Tibial artery (tissue), 4 donors: ENCODE measurements at regions not wholly inside any gene's neighbourhood (a gene's known extent, or its start where the extent isn't known, plus 50 kb on each side); places are given as distances from the start of the nearest gene placed in this dataset.
"Not testable (repeated sequence)": the region's sequence is repeated elsewhere in the genome, so short reads cannot be mapped to it uniquely, and the experiment has no call there.

ENCODE experiments used
- DNase-seq, 2 donors: peaks; one replicate each; pipeline ENCODE4 v3.0.0-alpha.2; 2019
- H3K27ac ChIP-seq, 2 donors: fragments of 200-600 bp; sonication (generic) in 1 of 2; 1 replicate in 1 of 2; 2 replicates in 1 of 2; pipeline ENCODE4 v1.5.1; 2018 to 2019; ENCODE audit warnings: mild to moderate bottlenecking in 1 of 2
- H3K27me3 ChIP-seq, 2 donors: fragments of 200-600 bp; sonication (generic) in 1 of 2; one replicate each; pipeline versions ENCODE4 v1.5.1 to v1.6.0; 2016 to 2019
- H3K36me3 ChIP-seq, 3 donors: fragments of 200-600 bp; sonication (generic) in 2 of 3; one replicate each; pipeline ENCODE4 v1.5.1; 2016 to 2019; ENCODE audit warnings: mild to moderate bottlenecking in 2 of 3
- H3K4me1 ChIP-seq, 4 donors: fragments of 200-600 bp; sonication (generic) in 2 of 4; 1 replicate in 3 of 4; 2 replicates in 1 of 4; pipeline ENCODE4 v1.5.1; 2016 to 2019
- H3K4me3 ChIP-seq, 2 donors: fragments of 200-600 bp; sonication (generic) in 1 of 2; 1 replicate in 1 of 2; 2 replicates in 1 of 2; pipeline ENCODE4 v1.5.1; 2018 to 2019; ENCODE audit warnings: mild to moderate bottlenecking in 2 of 2
- H3K9me3 ChIP-seq, 3 donors: fragments of 200-600 bp; sonication (generic) in 1 of 3; one replicate each; pipeline ENCODE4 v1.5.1; 2016 to 2019
- intact Hi-C: fragments of 100-400 bp; cut with DNase I; formaldehyde crosslinking; loops from one replicate; pipeline ENCODE4 v1.15.0; 2023; ENCODE audit warnings: low total_unique reads
- TF ChIP-seq, protein P1 (sequence below), 2 experiments: fragments of 200-600 bp in 1 of 2; fragments of 450-650 bp in 1 of 2; IDR thresholded peaks; one replicate each; pipeline ENCODE4 v1.5.1; 2017 to 2019; ENCODE audit warnings: antibody characterized with exemption in 2 of 2, mild to moderate bottlenecking in 1 of 2, moderate library complexity in 1 of 2

DNA sequence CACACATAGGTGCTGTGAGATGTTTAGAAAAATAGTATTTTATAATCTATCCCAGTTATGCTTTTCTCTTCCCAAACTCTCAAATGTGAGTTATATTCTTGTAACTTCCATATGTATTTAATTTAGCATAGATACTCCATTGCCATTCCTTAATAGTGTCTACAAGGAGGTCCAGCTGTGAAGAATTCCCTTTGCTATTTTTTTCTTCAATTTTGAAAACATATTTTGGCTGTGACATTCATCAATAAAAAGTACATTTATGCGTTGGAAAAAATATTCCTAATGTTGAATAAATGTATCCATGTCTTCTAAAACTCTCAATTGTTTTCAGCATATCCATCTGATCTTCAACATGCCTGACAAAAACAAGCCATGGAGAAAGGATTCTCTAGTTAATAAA lies 1402.0 kb upstream of the SEL1L start:
- TF ChIP-seq, protein P1, sequence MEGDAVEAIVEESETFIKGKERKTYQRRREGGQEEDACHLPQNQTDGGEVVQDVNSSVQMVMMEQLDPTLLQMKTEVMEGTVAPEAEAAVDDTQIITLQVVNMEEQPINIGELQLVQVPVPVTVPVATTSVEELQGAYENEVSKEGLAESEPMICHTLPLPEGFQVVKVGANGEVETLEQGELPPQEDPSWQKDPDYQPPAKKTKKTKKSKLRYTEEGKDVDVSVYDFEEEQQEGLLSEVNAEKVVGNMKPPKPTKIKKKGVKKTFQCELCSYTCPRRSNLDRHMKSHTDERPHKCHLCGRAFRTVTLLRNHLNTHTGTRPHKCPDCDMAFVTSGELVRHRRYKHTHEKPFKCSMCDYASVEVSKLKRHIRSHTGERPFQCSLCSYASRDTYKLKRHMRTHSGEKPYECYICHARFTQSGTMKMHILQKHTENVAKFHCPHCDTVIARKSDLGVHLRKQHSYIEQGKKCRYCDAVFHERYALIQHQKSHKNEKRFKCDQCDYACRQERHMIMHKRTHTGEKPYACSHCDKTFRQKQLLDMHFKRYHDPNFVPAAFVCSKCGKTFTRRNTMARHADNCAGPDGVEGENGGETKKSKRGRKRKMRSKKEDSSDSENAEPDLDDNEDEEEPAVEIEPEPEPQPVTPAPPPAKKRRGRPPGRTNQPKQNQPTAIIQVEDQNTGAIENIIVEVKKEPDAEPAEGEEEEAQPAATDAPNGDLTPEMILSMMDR (IDR thresholded peaks at IDR 0.05): no peak
- Histone ChIP-seq H3K4me3 (no peak overlapping the region), H3K36me3 (no peaks in the 10 kb centered on the region), H3K4me1 (peaks cover 0 to 3% (median 0%) of the 10 kb centered on the region in 4 donors), H3K9me3 (no peaks in the 10 kb centered on the region), H3K27me3 (no peaks in the 10 kb centered on the region), H3K27ac (no peak overlapping the region)
- intact Hi-C loops: no loop called here
- DNase-seq: no peak

DNA sequence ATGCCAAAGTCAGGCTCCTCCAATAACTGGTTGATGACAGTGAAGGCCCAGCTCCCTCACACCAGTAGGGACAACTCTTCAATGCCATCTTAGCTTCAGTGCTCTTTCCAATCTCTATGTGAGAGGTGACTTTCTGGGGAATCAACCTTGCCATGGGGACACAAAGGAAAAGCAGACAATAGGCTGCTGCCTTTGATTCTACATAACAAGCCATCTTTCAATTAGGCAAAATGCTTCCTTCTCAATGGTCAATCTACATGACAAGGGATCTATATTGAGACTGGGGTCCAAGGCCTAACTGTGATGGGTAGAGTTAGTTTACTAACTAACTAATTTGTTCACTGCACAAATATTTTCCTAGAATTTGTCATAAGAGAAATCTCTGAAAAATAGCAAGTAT lies 1417.5 kb upstream of the SEL1L start:
- Histone ChIP-seq H3K36me3 (no peaks in the 10 kb centered on the region), H3K27ac (no peak overlapping the region), H3K4me3 (no peak overlapping the region), H3K9me3 (no peaks in the 10 kb centered on the region), H3K27me3 (no peaks in the 10 kb centered on the region), H3K4me1 (no peaks in the 10 kb centered on the region)
- DNase-seq: no peak
- TF ChIP-seq, protein P1 (IDR thresholded peaks at IDR 0.05): no peak
- intact Hi-C loops: no loop called here

GRCh38 chr14:82963756-82964155 lies 1430.1 kb upstream of the SEL1L start:
- H3K4me3 ChIP-seq: no peak overlapping the region

GRCh38 chr14:82987502-82988124 lies 1454.0 kb upstream of the SEL1L start:
- TF ChIP-seq, protein P1 (IDR thresholded peaks at IDR 0.05): no peak
- Histone ChIP-seq H3K27ac (no peak overlapping the region), H3K36me3 (no peaks in the 10 kb centered on the region), H3K4me1 (no peaks in the 10 kb centered on the region), H3K27me3 (no peaks in the 10 kb centered on the region), H3K9me3 (no peaks in the 10 kb centered on the region), H3K4me3 (no peak overlapping the region)
- intact Hi-C loops: no loop called here
- DNase-seq: no peak

More at GRCh38 chr14:82963756-82964155, 1430.1 kb upstream of the SEL1L start:
- no peak for DNase-seq
- Histone ChIP-seq H3K4me1 (no peaks in the 10 kb centered on the region), H3K36me3 (no peaks in the 10 kb centered on the region), H3K27me3 (no peaks in the 10 kb centered on the region), H3K9me3 (no peaks in the 10 kb centered on the region), H3K27ac (no peak overlapping the region)
- intact Hi-C loops: no loop called here
- TF ChIP-seq, protein P1 (IDR thresholded peaks at IDR 0.05): no peak

GRCh38 chr14:82994547-82994946 lies 1460.9 kb upstream of the SEL1L start:
- DNase-seq, H3K9me3 ChIP-seq, H3K27me3 ChIP-seq, H3K36me3 ChIP-seq, intact Hi-C loops, H3K4me3 ChIP-seq, H3K27ac ChIP-seq, H3K4me1 ChIP-seq: not testable (repeated sequence)

DNA sequence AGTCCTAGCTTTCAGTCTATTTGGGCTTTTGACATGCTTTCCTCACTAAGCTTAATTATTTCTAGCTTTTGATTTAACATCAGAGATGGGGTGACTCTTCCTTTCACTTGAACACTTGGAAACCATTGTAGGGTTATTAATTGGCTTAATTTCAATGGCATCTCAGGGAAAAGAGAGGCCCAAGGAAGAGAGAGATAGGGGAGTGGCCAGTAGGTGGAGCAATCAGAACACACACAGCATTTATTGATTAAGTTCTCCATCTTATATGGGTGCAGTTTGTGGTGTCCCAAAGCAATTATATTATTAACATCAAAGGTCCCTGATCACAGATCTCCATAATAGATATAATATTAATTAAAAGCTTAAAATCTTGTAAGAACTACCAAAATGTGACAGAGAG lies 1466.1 kb upstream of the SEL1L start:
- no peak for DNase-seq
- intact Hi-C loops: no loop called here
- Histone ChIP-seq H3K4me1 (no peaks in the 10 kb centered on the region), H3K27me3 (no peaks in the 10 kb centered on the region), H3K4me3 (no peak overlapping the region), H3K27ac (no peak overlapping the region), H3K36me3 (no peaks in the 10 kb centered on the region), H3K9me3 (no peaks in the 10 kb centered on the region)
- TF ChIP-seq, protein P1 (IDR thresholded peaks at IDR 0.05): peak in 1 of 2 experiments; percentile 7
